MCF 10A (cell line): ENCODE measurements at regions not wholly inside any gene's neighbourhood (a gene's known extent, or its start where the extent isn't known, plus 50 kb on each side); places are given as distances from the start of the nearest gene placed in this dataset.

Experiments used
- BruUV-seq: library from RNA; stranded (reverse); fragments of 400-500 nt; replicated peaks from 2 replicates; lab custom pipeline; 2021; lab: Mats Ljungman, UMichigan
- CTCF ChIA-PET: fragments of 300-600 bp; sonication (Branson Sonifier 250); formaldehyde crosslinking; extraction: SDS; loops from one replicate; lab custom pipeline; 2021; ENCODE audit warnings: antibody characterized with exemption, inconsistent platforms; lab: Yijun Ruan, JAX
- POLR2A ChIA-PET: fragments of 300-600, 350-650 bp; sonication (Branson Sonifier 250); formaldehyde crosslinking; extraction: SDS; loops from one replicate; lab custom pipeline; 2020; ENCODE audit warnings: antibody characterized with exemption, inconsistent platforms; lab: Yijun Ruan, JAX
- DNase-seq: peaks from one replicate; pipeline ENCODE4 v3.0.0-alpha.2; 2018; ENCODE audit not compliant: unreplicated experiment
- H3K27ac Mint-ChIP-seq: one replicate; pipeline ENCODE4 v1.8.0; 2022; ENCODE audit warnings: mild to moderate bottlenecking, low read depth, mixed read lengths; ENCODE audit not compliant: unreplicated experiment
- H3K27me3 Mint-ChIP-seq: one replicate; pipeline ENCODE4 v1.8.0; 2022; ENCODE audit warnings: mixed read lengths; ENCODE audit not compliant: insufficient read depth, unreplicated experiment
- H3K36me3 Mint-ChIP-seq: one replicate; pipeline ENCODE4 v1.8.0; 2022; ENCODE audit warnings: mild to moderate bottlenecking, moderate library complexity, mixed read lengths; ENCODE audit not compliant: insufficient read depth, unreplicated experiment
- H3K4me1 Mint-ChIP-seq: one replicate; pipeline ENCODE4 v1.8.0; 2022; ENCODE audit warnings: mixed read lengths; ENCODE audit not compliant: insufficient read depth, unreplicated experiment
- H3K4me3 Mint-ChIP-seq: one replicate; pipeline ENCODE4 v1.8.0; 2022; ENCODE audit warnings: mild to moderate bottlenecking, moderate library complexity, mixed read lengths; ENCODE audit not compliant: unreplicated experiment
- H3K9me3 Mint-ChIP-seq: one replicate; pipeline ENCODE4 v1.8.0; 2022; ENCODE audit warnings: mixed read lengths; ENCODE audit not compliant: unreplicated experiment
- intact Hi-C: fragments of 100-400 bp; cut with micrococcal nuclease; formaldehyde crosslinking; loops from 2 replicates; pipeline ENCODE4 v1.14.1; 2022
- TF ChIP-seq, protein P1 (sequence below): fragments of 200-600 bp; IDR thresholded peaks from one replicate; pipeline ENCODE4 v1.8.0; 2022; ENCODE audit warnings: antibody characterized with exemption, mild to moderate bottlenecking; ENCODE audit not compliant: unreplicated experiment

DNA sequence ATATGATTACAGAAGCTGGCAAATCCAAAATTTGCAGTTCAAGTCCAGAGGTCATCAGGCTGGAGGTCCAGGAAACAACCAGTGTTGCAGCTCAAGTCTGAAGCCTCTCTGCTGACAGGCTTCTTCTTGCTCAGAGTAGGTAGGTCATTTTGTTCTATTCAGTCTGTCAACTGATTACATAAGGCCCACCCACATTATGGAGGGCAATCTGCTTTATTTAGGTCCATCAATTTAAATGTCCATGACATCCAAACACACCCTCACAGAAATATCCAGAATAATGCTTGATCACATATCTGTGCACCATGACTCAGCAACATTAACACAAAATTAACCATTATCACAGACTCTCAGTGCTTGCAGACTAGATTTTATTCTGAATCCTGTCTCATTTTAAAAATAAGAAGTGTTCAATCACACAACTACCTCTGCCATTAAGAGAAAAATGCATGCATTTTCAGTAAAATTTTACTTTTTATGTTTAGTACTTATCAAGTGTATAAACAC is 759.2 kb upstream of the ADGRB3 start:
- H3K4me3 Mint-ChIP-seq, result no peak overlapping the region
- POLR2A ChIA-PET, result interaction anchor here (0.6 kb wide), 1 partner anchor 761 kb away, joined by 3 read pairs; no protein-coding TSS in a partner anchor
- no peak for DNase-seq
- no peaks in the 10 kb centered on the region for H3K4me1 Mint-ChIP-seq
- TF ChIP-seq, protein P1, sequence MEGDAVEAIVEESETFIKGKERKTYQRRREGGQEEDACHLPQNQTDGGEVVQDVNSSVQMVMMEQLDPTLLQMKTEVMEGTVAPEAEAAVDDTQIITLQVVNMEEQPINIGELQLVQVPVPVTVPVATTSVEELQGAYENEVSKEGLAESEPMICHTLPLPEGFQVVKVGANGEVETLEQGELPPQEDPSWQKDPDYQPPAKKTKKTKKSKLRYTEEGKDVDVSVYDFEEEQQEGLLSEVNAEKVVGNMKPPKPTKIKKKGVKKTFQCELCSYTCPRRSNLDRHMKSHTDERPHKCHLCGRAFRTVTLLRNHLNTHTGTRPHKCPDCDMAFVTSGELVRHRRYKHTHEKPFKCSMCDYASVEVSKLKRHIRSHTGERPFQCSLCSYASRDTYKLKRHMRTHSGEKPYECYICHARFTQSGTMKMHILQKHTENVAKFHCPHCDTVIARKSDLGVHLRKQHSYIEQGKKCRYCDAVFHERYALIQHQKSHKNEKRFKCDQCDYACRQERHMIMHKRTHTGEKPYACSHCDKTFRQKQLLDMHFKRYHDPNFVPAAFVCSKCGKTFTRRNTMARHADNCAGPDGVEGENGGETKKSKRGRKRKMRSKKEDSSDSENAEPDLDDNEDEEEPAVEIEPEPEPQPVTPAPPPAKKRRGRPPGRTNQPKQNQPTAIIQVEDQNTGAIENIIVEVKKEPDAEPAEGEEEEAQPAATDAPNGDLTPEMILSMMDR, result no peak
- no peaks in the 10 kb centered on the region for H3K36me3 Mint-ChIP-seq
- H3K27me3 Mint-ChIP-seq, result no peaks in the 10 kb centered on the region
- intact Hi-C loops, result no loop called here
- CTCF ChIA-PET, result interaction anchor here (0.5 kb wide), 1 partner anchor 957 kb away, joined by 3 read pairs; no protein-coding TSS in a partner anchor
- H3K9me3 Mint-ChIP-seq, result peaks cover 6% of the 10 kb centered on the region
- BruUV-seq, result no TSS peak
- no peak overlapping the region for H3K27ac Mint-ChIP-seq

DNA sequence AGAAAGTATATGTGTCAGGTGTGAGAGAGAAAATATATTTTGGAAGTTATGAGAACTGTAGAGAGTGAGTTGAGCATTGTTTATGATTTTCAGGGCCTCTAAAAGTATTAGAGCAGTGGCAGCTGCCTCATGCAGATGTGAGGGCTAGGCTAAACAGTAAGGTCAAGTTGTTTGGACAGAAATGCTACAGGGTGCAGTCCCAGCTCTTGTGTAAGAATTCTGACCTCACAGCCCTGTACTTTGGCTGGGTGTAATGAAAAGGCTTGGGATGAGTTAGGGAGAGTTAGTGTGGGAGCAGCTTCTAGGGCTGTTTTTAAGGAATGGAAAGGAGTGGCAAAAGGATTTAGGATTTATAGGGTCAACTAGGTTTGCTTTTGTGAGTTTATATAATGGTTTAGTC is 764.8 kb upstream of the ADGRB3 start:
- no TSS peak for BruUV-seq
- Mint-ChIP-seq H3K36me3 (no peaks in the 10 kb centered on the region), H3K27ac (no peak overlapping the region), H3K9me3 (peaks cover 6% of the 10 kb centered on the region), H3K27me3 (no peaks in the 10 kb centered on the region), H3K4me3 (no peak overlapping the region), H3K4me1 (no peaks in the 10 kb centered on the region)
- TF ChIP-seq, protein P1, result no peak
- intact Hi-C loops, result no loop called here
- CTCF ChIA-PET, result interaction anchor here (0.6 kb wide), 1 partner anchor 8 kb away, joined by 4 read pairs; no protein-coding TSS in a partner anchor
- DNase-seq, result no peak
- POLR2A ChIA-PET, result no interaction called here

DNA sequence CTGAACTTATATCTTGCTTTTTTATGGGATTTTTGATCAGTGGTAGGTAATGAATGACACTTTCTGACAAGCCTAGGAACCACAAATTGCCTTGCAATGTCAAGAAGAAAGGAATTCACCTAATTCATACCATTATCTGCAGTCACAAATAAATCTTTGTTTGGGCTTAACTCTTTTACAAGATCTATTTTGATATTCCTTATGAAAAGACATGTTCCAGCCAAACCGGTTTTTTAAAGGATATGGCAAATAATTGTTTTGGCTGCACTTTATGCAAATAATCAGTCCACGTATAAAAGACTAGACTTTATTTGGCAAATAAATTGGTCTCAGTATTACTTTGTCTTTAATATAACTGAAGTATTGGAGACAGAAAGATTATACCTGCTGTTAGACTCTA is 771.7 kb upstream of the ADGRB3 start:
- H3K36me3 Mint-ChIP-seq, result no peaks in the 10 kb centered on the region
- TF ChIP-seq, protein P1, result no peak
- no TSS peak for BruUV-seq
- DNase-seq, result no peak
- no peak overlapping the region for H3K27ac Mint-ChIP-seq
- ChIA-PET CTCF (interaction anchor here (1.2 kb wide), 1 partner anchor 500 kb away, joined by 3 read pairs; no protein-coding TSS in a partner anchor), POLR2A (no interaction called here)
- no peaks in the 10 kb centered on the region for H3K9me3 Mint-ChIP-seq
- no peaks in the 10 kb centered on the region for H3K27me3 Mint-ChIP-seq
- no peaks in the 10 kb centered on the region for H3K4me1 Mint-ChIP-seq
- intact Hi-C loops, result no loop called here
- no peak overlapping the region for H3K4me3 Mint-ChIP-seq

DNA sequence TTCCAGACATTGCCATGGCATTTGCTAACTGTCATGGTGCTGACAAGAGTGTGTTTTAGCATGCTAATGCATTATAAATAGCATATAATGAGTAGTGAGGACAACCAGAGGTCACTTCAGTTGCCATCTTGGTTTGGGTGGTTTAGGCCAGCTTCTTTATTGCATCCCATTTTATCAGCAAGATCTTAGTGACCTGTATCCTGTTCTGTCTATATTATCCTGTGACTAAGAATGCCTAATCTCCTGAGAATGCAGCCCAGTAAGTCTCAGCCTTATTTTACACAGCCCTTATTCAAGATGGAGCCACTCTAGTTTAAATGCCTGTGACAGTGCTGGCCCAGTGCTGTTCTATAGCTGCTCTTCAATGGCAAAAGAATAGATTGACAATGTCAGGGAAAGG is 781.0 kb upstream of the ADGRB3 start:
- intact Hi-C loops, result no loop called here
- no peak overlapping the region for H3K27ac Mint-ChIP-seq
- no peak for DNase-seq
- no peaks in the 10 kb centered on the region for H3K27me3 Mint-ChIP-seq
- no peak overlapping the region for H3K4me3 Mint-ChIP-seq
- H3K36me3 Mint-ChIP-seq, result no peaks in the 10 kb centered on the region
- BruUV-seq, result no TSS peak
- TF ChIP-seq, protein P1, result no peak
- POLR2A ChIA-PET, result no interaction called here
- no peaks in the 10 kb centered on the region for H3K9me3 Mint-ChIP-seq
- H3K4me1 Mint-ChIP-seq, result no peaks in the 10 kb centered on the region
- CTCF ChIA-PET, result no interaction called here
